HG02678 (cell line): ENCODE measurements at regions not wholly inside any gene's neighbourhood (a gene's known extent, or its start where the extent isn't known, plus 50 kb on each side); places are given as distances from the start of the nearest gene placed in this dataset.
"Not testable (repeated sequence)": the region's sequence is repeated elsewhere in the genome, so short reads cannot be mapped to it uniquely, and the experiment has no call there.

Experiments used
- ATAC-seq: cut with Tn5 transposase; IDR thresholded peaks from one replicate; pipeline ENCODE4 v1.9.1; 2021; ENCODE audit warnings: mild to moderate bottlenecking, moderate library complexity; ENCODE audit not compliant: unreplicated experiment

- ATAC-seq = no peak
These were observed 149.5 kb upstream of the EEA1 start for GRCh38 chr12:93078577-93078976.

- no peak for ATAC-seq
These were observed 150.2 kb upstream of the EEA1 start for GRCh38 chr12:93079271-93079670.

GRCh38 chr12:93079976-93080375 lies 150.9 kb upstream of the EEA1 start:
- ATAC-seq = no peak

GRCh38 chr12:93080452-93080851 lies 151.4 kb upstream of the EEA1 start:
- no peak for ATAC-seq

- ATAC-seq = no peak
These were observed 152.1 kb upstream of the EEA1 start for GRCh38 chr12:93080994-93081809.

- no peak for ATAC-seq
These were observed 152.7 kb upstream of the EEA1 start for GRCh38 chr12:93081810-93082165.

- no peak for ATAC-seq
These were observed 156.5 kb upstream of the EEA1 start for GRCh38 chr12:93085383-93086287.

- ATAC-seq = no peak
These were observed 157.2 kb upstream of the EEA1 start for GRCh38 chr12:93086288-93086727.

- no peak for ATAC-seq
These were observed 158.9 kb upstream of the EEA1 start for GRCh38 chr12:93087840-93088610.

GRCh38 chr12:93089805-93090569 lies 160.9 kb upstream of the EEA1 start:
- no peak for ATAC-seq

- no peak for ATAC-seq
These were observed 161.7 kb upstream of the EEA1 start for GRCh38 chr12:93090731-93091172.

- no peak for ATAC-seq
These were observed 163.0 kb upstream of the EEA1 start for GRCh38 chr12:93091886-93092648.

- no peak for ATAC-seq
These were observed 163.5 kb upstream of the EEA1 start for GRCh38 chr12:93092649-93092945.

GRCh38 chr12:93093243-93093642 lies 164.1 kb upstream of the EEA1 start:
- no peak for ATAC-seq

- not testable (repeated sequence) for ATAC-seq
These were observed 165.1 kb upstream of the EEA1 start for GRCh38 chr12:93094222-93094621.

- peak; percentile 95 for ATAC-seq
These were observed 166.1 kb upstream of the EEA1 start for GRCh38 chr12:93094988-93095737.

- ATAC-seq = no peak
These were observed 168.3 kb upstream of the EEA1 start for GRCh38 chr12:93097417-93097816.

GRCh38 chr12:93098077-93098476 lies 169.0 kb upstream of the EEA1 start:
- ATAC-seq = no peak

GRCh38 chr12:93099792-93100191 lies 170.7 kb upstream of the EEA1 start:
- no peak for ATAC-seq
